DOHH2 (cell line): ENCODE measurements at regions not wholly inside any gene's neighbourhood (a gene's known extent, or its start where the extent isn't known, plus 50 kb on each side); places are given as distances from the start of the nearest gene placed in this dataset.

Experiments used
- CTCF ChIP-seq: fragments of 200-600 bp; sonication (generic); IDR thresholded peaks from one replicate; pipeline ENCODE4 v1.5.1; 2014; ENCODE audit warnings: antibody characterized with exemption, mild to moderate bottlenecking, low read depth, low read length; ENCODE audit not compliant: poor library complexity, severe bottlenecking
- EZH2phosphoT487 ChIP-seq: fragments of 200-600 bp; sonication (generic); IDR thresholded peaks from 2 replicates; pipeline ENCODE4 v1.6.1; 2017; ENCODE audit warnings: borderline replicate concordance, mild to moderate bottlenecking, antibody characterized with exemption, low read length, moderate library complexity, mixed read lengths

- TF ChIP-seq CTCF (no peak), EZH2phosphoT487 (no peak)
These were observed 134.4 kb downstream of the SMAD6 start for GRCh38 chr15:66836231-66837030.
